Ishikawa (cell line): ENCODE measurements at regions not wholly inside any gene's neighbourhood (a gene's known extent, or its start where the extent isn't known, plus 50 kb on each side); places are given as distances from the start of the nearest gene placed in this dataset.

Experiments used
- CEBPB ChIP-seq: IDR thresholded peaks from 2 replicates; pipeline ENCODE4 v1.6.1; 2012
- CREB1 ChIP-seq: IDR thresholded peaks from 2 replicates; pipeline ENCODE4 v1.6.1; 2012; ENCODE audit warnings: low read depth
- EGR1 ChIP-seq: IDR thresholded peaks from 2 replicates; pipeline ENCODE4 v1.6.1; 2012
- EP300 ChIP-seq: IDR thresholded peaks from 2 replicates; pipeline ENCODE4 v1.6.1; 2012; ENCODE audit warnings: borderline replicate concordance
- FOXM1 ChIP-seq: IDR thresholded peaks from 2 replicates; pipeline ENCODE4 v1.6.1; 2012; ENCODE audit warnings: low read depth, borderline replicate concordance
- MAX ChIP-seq: IDR thresholded peaks from 2 replicates; pipeline ENCODE4 v1.6.1; 2012
- NFIC ChIP-seq: IDR thresholded peaks from 2 replicates; pipeline ENCODE4 v1.6.1; 2012
- RAD21 ChIP-seq: IDR thresholded peaks from 2 replicates; pipeline ENCODE4 v1.6.1; 2012; ENCODE audit warnings: low read depth
- TAF1 ChIP-seq: IDR thresholded peaks from 2 replicates; pipeline ENCODE4 v1.6.1; 2012; ENCODE audit warnings: low read depth, mild to moderate bottlenecking
- TCF12 ChIP-seq: IDR thresholded peaks from 2 replicates; pipeline ENCODE4 v1.6.1; 2012; ENCODE audit warnings: low read depth
- TEAD4 ChIP-seq: IDR thresholded peaks from 2 replicates; pipeline ENCODE4 v1.6.1; 2012
- YY1 ChIP-seq: IDR thresholded peaks from 2 replicates; pipeline ENCODE4 v1.6.1; 2012; ENCODE audit warnings: low read depth
- ZBTB7A ChIP-seq: IDR thresholded peaks from 2 replicates; pipeline ENCODE4 v1.6.1; 2012; ENCODE audit warnings: low read depth
- TF ChIP-seq, protein P1 (sequence below): IDR thresholded peaks from 2 replicates; pipeline ENCODE4 v1.6.1; 2012; ENCODE audit warnings: low read depth, mild to moderate bottlenecking
- TF ChIP-seq, protein P2 (sequence below): IDR thresholded peaks from 2 replicates; pipeline ENCODE4 v1.6.1; 2012

DNA sequence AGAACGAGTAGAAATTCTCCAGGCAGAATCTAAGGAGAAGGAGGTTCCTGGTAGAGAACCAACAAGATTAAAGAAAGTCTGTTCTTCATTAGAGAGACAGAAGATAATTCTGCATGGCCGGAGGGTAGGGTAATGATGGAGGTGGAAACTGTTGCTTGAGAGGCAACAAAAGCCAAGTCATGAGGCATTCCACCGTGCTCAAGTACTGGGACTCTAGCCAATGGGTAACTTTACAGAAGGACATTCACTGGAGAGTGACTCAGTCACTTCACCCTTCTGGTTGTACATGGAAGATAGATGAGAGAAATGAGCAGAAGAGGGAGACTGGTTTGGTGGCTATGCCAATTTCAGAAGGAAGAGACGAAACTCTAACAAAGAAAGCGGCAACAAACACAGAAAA lies 53.6 kb upstream of the ANKFN1 start:
- no peak for TF ChIP-seq EGR1
- TF ChIP-seq, protein P1, sequence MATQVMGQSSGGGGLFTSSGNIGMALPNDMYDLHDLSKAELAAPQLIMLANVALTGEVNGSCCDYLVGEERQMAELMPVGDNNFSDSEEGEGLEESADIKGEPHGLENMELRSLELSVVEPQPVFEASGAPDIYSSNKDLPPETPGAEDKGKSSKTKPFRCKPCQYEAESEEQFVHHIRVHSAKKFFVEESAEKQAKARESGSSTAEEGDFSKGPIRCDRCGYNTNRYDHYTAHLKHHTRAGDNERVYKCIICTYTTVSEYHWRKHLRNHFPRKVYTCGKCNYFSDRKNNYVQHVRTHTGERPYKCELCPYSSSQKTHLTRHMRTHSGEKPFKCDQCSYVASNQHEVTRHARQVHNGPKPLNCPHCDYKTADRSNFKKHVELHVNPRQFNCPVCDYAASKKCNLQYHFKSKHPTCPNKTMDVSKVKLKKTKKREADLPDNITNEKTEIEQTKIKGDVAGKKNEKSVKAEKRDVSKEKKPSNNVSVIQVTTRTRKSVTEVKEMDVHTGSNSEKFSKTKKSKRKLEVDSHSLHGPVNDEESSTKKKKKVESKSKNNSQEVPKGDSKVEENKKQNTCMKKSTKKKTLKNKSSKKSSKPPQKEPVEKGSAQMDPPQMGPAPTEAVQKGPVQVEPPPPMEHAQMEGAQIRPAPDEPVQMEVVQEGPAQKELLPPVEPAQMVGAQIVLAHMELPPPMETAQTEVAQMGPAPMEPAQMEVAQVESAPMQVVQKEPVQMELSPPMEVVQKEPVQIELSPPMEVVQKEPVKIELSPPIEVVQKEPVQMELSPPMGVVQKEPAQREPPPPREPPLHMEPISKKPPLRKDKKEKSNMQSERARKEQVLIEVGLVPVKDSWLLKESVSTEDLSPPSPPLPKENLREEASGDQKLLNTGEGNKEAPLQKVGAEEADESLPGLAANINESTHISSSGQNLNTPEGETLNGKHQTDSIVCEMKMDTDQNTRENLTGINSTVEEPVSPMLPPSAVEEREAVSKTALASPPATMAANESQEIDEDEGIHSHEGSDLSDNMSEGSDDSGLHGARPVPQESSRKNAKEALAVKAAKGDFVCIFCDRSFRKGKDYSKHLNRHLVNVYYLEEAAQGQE, result no peak
- TF ChIP-seq TCF12, result no peak
- TF ChIP-seq YY1, result no peak
- TF ChIP-seq, protein P2, sequence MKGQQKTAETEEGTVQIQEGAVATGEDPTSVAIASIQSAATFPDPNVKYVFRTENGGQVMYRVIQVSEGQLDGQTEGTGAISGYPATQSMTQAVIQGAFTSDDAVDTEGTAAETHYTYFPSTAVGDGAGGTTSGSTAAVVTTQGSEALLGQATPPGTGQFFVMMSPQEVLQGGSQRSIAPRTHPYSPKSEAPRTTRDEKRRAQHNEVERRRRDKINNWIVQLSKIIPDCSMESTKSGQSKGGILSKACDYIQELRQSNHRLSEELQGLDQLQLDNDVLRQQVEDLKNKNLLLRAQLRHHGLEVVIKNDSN, result no peak
- no peak for TF ChIP-seq TAF1
- no peak for TF ChIP-seq MAX
- no peak for TF ChIP-seq TEAD4
- TF ChIP-seq CEBPB, result no peak
- no peak for TF ChIP-seq EP300
- TF ChIP-seq CREB1, result no peak
- no peak for TF ChIP-seq ZBTB7A
- TF ChIP-seq NFIC, result no peak
- TF ChIP-seq RAD21, result no peak
- no peak for TF ChIP-seq FOXM1
